ENCODE measurements at regions not wholly inside any gene's neighbourhood (a gene's known extent, or its start where the extent isn't known, plus 50 kb on each side); places are given as distances from the start of the nearest gene placed in this dataset.

- no peak overlapping the region for H3K4me3 ChIP-seq (ENCODE audit: low read depth, low read length)
- TF ChIP-seq CTCF (IDR thresholded peaks at IDR 0.05; ENCODE audit: low read depth, low read length), result no peak
Measured at GRCh38 chr13:79972066-79972569, 368.8 kb downstream of the SPRY2 start.

GRCh38 chr13:79966493-79966895 lies 374.4 kb downstream of the SPRY2 start:
- TF ChIP-seq CTCF (IDR thresholded peaks at IDR 0.05; ENCODE audit: low read depth, low read length), result no peak
- no peak overlapping the region for H3K4me3 ChIP-seq (ENCODE audit: low read depth, low read length)

- no peak for TF ChIP-seq CTCF (IDR thresholded peaks at IDR 0.05; ENCODE audit: low read depth, low read length)
Measured at GRCh38 chr13:79966059-79966458, 374.9 kb downstream of the SPRY2 start.

DNA sequence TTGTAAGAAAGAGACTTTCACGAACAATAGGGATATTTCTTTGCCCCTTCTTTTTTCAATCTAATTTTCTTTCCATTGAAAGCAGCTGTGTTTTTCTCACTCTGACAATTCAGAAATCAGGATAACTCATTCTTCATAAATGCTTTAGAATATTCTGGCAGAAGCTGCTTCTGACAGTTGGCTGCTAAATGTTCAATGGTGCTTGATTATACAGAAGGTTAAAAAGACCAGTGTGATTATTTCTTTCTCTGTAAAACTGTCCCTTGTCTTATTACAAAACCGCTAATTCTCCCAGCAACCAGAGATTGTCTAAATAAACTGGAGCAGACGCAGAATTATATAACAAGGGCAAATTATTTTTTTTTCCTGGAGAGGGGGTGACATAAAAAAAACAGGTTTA lies 394.4 kb downstream of the SPRY2 start:
- TF ChIP-seq CTCF (IDR thresholded peaks at IDR 0.05; ENCODE audit: low read depth, low read length), result no peak

More at GRCh38 chr13:79966059-79966458, 374.9 kb downstream of the SPRY2 start:
- H3K4me3 ChIP-seq (ENCODE audit: low read depth, low read length), result no peak overlapping the region

DNA sequence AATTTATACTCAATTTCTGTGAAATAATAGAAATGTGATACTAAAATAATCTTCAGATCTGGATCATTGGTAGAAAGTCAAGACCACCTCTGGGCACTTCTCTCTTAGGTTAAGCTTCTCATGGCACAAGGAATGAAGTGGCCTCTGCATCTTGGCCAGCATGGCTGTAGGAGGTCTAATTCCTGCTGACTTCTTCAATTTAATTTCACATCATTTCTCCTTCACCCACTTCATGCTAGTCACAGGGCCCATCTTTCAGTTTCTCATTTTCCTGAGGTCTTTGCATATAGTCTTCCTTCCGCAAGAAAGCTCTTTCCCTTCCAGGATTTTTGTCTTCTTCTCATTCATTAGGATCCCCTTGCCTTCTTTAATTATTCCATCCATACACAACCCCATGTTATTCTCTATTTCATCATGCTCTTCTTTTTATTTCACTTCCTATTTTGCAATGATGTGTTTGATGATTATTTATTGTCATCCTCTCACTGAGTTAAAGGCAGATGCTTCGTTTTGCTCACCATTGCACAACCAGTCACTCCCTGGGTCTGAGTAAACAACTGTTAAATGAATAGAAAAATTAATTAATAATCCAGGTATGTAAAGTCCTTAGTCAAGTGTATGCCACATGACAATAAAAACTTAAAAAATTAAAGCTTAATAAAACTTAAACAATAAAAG lies 397.4 kb downstream of the SPRY2 start:
- H3K4me3 ChIP-seq (ENCODE audit: low read depth, low read length), result no peak overlapping the region
- TF ChIP-seq CTCF (IDR thresholded peaks at IDR 0.05; ENCODE audit: low read depth, low read length), result no peak

More for the DNA sequence above, 394.4 kb downstream of the SPRY2 start:
- H3K4me3 ChIP-seq (ENCODE audit: low read depth, low read length), result no peak overlapping the region

- no peak for TF ChIP-seq CTCF (IDR thresholded peaks at IDR 0.05; ENCODE audit: low read depth, low read length)
- no peak overlapping the region for H3K4me3 ChIP-seq (ENCODE audit: low read depth, low read length)
Measured at GRCh38 chr13:79941752-79942151, 399.2 kb downstream of the SPRY2 start.

GRCh38 chr13:79939689-79940088 lies 401.2 kb downstream of the SPRY2 start:
- no peak overlapping the region for H3K4me3 ChIP-seq (ENCODE audit: low read depth, low read length)
- no peak for TF ChIP-seq CTCF (IDR thresholded peaks at IDR 0.05; ENCODE audit: low read depth, low read length)

Data from WI38 (cell line).